ENCODE measurements at regions not wholly inside any gene's neighbourhood (a gene's known extent, or its start where the extent isn't known, plus 50 kb on each side); places are given as distances from the start of the nearest gene placed in this dataset.

DNA sequence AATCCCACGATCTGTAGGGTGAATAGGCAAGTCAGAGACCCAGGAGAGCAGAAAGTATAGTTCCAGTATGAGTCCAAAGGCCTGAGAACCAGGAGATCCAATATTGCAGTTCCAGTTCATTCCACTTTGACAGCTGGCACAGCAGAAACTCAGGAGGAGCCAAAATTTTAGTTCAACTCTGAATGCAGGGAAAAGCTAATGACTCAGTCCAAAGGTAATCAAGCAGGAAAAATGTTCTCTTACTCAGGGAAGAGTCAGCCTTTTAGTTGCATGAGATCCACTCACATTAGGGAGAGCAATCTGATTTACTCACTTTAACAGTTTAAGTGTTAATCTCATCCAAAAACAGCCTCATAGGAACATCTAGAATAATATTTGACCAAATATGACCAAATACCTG is 130.2 kb upstream of the LRFN5 start (continued):
- TF ChIP-seq, protein P1, sequence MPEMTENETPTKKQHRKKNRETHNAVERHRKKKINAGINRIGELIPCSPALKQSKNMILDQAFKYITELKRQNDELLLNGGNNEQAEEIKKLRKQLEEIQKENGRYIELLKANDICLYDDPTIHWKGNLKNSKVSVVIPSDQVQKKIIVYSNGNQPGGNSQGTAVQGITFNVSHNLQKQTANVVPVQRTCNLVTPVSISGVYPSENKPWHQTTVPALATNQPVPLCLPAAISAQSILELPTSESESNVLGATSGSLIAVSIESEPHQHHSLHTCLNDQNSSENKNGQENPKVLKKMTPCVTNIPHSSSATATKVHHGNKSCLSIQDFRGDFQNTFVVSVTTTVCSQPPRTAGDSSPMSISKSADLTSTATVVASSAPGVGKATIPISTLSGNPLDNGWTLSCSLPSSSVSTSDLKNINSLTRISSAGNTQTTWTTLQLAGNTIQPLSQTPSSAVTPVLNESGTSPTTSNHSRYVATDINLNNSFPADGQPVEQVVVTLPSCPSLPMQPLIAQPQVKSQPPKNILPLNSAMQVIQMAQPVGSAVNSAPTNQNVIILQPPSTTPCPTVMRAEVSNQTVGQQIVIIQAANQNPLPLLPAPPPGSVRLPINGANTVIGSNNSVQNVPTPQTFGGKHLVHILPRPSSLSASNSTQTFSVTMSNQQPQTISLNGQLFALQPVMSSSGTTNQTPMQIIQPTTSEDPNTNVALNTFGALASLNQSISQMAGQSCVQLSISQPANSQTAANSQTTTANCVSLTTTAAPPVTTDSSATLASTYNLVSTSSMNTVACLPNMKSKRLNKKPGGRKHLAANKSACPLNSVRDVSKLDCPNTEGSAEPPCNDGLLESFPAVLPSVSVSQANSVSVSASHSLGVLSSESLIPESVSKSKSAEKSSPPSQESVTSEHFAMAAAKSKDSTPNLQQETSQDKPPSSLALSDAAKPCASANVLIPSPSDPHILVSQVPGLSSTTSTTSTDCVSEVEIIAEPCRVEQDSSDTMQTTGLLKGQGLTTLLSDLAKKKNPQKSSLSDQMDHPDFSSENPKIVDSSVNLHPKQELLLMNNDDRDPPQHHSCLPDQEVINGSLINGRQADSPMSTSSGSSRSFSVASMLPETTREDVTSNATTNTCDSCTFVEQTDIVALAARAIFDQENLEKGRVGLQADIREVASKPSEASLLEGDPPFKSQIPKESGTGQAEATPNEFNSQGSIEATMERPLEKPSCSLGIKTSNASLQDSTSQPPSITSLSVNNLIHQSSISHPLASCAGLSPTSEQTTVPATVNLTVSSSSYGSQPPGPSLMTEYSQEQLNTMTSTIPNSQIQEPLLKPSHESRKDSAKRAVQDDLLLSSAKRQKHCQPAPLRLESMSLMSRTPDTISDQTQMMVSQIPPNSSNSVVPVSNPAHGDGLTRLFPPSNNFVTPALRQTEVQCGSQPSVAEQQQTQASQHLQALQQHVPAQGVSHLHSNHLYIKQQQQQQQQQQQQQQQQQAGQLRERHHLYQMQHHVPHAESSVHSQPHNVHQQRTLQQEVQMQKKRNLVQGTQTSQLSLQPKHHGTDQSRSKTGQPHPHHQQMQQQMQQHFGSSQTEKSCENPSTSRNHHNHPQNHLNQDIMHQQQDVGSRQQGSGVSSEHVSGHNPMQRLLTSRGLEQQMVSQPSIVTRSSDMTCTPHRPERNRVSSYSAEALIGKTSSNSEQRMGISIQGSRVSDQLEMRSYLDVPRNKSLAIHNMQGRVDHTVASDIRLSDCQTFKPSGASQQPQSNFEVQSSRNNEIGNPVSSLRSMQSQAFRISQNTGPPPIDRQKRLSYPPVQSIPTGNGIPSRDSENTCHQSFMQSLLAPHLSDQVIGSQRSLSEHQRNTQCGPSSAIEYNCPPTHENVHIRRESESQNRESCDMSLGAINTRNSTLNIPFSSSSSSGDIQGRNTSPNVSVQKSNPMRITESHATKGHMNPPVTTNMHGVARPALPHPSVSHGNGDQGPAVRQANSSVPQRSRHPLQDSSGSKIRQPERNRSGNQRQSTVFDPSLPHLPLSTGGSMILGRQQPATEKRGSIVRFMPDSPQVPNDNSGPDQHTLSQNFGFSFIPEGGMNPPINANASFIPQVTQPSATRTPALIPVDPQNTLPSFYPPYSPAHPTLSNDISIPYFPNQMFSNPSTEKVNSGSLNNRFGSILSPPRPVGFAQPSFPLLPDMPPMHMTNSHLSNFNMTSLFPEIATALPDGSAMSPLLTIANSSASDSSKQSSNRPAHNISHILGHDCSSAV (CRISPR knock-in tag; IDR thresholded peaks at IDR 0.05; ENCODE audit: borderline replicate concordance), result no peak
- TF ChIP-seq, protein P2, sequence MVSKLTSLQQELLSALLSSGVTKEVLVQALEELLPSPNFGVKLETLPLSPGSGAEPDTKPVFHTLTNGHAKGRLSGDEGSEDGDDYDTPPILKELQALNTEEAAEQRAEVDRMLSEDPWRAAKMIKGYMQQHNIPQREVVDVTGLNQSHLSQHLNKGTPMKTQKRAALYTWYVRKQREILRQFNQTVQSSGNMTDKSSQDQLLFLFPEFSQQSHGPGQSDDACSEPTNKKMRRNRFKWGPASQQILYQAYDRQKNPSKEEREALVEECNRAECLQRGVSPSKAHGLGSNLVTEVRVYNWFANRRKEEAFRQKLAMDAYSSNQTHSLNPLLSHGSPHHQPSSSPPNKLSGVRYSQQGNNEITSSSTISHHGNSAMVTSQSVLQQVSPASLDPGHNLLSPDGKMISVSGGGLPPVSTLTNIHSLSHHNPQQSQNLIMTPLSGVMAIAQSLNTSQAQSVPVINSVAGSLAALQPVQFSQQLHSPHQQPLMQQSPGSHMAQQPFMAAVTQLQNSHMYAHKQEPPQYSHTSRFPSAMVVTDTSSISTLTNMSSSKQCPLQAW (CRISPR knock-in tag; IDR thresholded peaks at IDR 0.05), result no peak
- no peak for TF ChIP-seq CBX2 (IDR thresholded peaks at IDR 0.05; ENCODE audit: low read depth, low read length)
- TF ChIP-seq CBX2 (CRISPR knock-in tag; IDR thresholded peaks at IDR 0.05; ENCODE audit: low read depth), result no peak
- TF ChIP-seq, protein P3, sequence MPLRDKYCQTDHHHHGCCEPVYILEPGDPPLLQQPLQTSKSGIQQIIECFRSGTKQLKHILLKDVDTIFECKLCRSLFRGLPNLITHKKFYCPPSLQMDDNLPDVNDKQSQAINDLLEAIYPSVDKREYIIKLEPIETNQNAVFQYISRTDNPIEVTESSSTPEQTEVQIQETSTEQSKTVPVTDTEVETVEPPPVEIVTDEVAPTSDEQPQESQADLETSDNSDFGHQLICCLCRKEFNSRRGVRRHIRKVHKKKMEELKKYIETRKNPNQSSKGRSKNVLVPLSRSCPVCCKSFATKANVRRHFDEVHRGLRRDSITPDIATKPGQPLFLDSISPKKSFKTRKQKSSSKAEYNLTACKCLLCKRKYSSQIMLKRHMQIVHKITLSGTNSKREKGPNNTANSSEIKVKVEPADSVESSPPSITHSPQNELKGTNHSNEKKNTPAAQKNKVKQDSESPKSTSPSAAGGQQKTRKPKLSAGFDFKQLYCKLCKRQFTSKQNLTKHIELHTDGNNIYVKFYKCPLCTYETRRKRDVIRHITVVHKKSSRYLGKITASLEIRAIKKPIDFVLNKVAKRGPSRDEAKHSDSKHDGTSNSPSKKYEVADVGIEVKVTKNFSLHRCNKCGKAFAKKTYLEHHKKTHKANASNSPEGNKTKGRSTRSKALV (CRISPR knock-in tag; IDR thresholded peaks at IDR 0.05), result no peak
- TF ChIP-seq, protein P4, sequence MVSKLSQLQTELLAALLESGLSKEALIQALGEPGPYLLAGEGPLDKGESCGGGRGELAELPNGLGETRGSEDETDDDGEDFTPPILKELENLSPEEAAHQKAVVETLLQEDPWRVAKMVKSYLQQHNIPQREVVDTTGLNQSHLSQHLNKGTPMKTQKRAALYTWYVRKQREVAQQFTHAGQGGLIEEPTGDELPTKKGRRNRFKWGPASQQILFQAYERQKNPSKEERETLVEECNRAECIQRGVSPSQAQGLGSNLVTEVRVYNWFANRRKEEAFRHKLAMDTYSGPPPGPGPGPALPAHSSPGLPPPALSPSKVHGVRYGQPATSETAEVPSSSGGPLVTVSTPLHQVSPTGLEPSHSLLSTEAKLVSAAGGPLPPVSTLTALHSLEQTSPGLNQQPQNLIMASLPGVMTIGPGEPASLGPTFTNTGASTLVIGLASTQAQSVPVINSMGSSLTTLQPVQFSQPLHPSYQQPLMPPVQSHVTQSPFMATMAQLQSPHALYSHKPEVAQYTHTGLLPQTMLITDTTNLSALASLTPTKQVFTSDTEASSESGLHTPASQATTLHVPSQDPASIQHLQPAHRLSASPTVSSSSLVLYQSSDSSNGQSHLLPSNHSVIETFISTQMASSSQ (IDR thresholded peaks at IDR 0.05; ENCODE audit: low read depth), result no peak
- TF ChIP-seq, protein P4 (CRISPR knock-in tag; IDR thresholded peaks at IDR 0.05; ENCODE audit: borderline replicate concordance), result no peak
- TF ChIP-seq ZNF317 (CRISPR knock-in tag; IDR thresholded peaks at IDR 0.05), result no peak
- TF ChIP-seq SRSF9 (IDR thresholded peaks at IDR 0.05; ENCODE audit: borderline replicate concordance, insufficient read depth, low read depth, low read length, poor library complexity, severe bottlenecking), result no peak
- TF ChIP-seq ZFP36L2 (CRISPR knock-in tag; IDR thresholded peaks at IDR 0.05), result no peak
- no peak for TF ChIP-seq ZBTB42 (CRISPR knock-in tag; IDR thresholded peaks at IDR 0.05)

Measured in HepG2 (cell line).